ENCODE measurements at regions not wholly inside any gene's neighbourhood (a gene's known extent, or its start where the extent isn't known, plus 50 kb on each side); places are given as distances from the start of the nearest gene placed in this dataset.
"Not testable (repeated sequence)": the region's sequence is repeated elsewhere in the genome, so short reads cannot be mapped to it uniquely, and the experiment has no call there.

DNA sequence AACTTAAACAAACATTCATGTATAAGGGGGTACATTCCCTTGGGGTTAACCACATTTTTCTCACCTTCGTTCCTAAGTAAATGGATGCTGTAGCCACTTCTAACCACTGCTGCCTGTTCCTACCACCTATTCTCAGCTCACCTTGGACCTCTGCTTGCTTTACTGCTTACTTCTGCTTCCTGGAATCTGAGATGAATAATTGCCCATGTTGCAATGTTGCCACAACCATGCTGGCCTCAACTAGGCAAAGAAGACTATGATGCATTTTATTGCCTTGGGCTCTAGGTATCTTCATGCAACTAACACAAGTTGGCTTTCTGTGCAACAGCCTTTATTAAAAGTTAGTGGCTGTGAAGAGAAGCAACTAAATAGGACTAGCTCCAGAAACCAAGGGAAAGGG, 106.3 kb upstream of the TCF4 start:
- DNase-seq = no peak

DNA sequence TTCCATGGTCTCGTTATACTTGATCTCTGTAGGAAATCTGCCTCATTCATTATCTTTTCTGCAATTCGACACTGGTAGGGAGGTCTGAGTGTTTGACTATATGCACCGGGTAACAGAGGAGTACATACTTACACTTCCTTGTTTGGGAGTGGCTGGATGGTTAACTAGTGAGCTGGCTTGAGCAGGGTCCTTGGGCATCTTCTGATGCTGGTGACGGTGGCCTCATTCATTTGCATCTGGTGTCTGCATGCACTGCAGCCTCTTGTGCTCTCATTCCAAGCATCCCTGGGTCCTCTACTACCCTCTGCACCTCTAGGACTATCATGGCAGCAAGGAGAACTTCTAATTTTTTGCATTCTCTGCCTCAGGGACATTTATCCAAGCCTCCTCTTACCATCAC, 100.0 kb upstream of the TCF4 start:
- DNase-seq = no peak

DNA sequence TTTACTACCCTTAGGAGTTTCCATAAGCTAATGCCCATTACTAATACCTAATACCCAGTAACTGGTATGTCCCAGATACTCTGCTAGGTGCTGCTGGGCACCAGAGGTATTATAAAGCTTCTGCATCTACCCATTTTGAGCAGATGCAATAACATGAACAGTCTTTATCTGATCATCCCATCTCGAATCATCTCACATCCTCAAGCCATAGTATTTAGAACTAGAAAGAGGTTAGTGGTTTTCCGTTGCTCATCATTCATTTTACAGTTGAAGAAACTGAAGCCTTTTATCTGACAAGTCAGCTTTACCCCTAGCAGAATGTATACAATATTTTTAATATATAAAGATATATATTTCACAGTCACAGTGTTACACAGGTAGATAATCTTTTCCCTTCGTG, 99.1 kb upstream of the TCF4 start:
- no peak for DNase-seq

DNA sequence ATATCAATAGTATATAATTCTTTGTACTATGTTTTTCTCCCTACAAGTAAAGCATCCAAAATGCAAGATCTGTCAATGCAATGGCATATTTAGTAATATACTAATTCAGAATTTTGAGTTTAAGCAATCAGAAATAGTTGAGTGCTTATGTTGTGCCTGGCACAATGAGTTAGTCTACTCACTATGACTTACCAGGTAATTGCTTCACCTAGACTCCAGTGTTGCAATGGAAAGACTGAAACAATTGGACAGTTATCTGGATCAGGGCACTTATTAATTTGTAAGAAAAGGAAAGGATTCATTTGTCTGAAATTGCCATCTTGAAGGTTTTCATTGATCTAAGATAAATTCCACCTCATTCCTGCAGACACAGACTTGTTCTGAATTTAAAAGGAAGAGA, 97.6 kb upstream of the TCF4 start:
- no peak for DNase-seq

DNA sequence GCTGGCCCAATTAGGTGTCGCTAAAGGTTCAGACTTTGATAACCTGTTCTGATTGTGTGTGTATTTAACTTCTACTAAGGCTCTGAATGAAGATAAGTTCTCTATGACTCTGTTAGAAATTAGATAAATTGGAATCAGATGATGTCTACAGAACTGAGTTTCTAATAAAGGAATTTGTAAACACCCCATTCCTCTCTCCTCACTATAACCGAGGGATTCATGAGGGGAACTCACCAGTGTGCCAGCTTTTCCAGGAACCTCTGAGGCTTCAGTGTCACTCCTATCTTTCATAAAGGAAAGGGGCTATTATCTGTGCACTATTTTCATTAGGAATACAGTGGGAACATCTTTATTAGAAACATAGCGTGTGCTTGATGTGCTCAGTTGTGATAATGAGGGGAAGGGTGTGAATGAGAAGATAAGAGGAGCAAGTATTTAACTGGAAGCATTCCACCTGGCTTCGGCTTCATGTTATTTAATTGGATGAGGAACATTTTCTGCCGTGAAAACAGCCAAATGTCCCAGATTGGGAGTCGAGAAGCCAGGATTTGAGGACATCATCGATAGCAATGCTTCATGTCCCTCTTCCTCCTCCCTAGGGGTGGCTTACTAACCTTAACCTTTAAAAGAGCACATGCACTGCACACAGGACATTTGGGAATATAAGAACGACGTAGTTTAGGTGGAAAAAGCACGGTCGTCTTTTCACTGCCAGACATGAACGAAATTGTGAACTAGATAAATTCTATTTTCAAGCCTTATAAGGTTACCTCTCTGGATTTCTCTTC, 84.8 kb upstream of the TCF4 start:
- no peak for DNase-seq

DNA sequence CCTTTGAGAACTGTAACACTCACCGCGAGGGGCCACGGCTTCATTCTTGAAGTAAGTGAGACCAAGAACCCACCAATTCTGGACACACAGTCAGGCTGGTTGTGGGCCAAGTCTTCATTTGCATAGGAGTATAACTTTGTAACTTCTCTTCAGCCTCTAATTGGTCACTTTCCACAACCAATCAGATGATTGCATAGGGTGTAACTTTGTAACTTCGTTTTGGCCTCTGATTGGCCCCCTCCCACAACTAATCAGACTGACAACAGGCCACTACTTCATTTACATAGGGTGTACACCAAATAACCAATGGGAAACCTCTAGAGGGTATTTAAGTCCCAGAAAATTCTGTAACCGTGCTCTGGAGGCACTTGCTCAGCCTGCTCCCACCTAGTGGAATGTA, 77.5 kb upstream of the TCF4 start:
- DNase-seq = no peak

DNA sequence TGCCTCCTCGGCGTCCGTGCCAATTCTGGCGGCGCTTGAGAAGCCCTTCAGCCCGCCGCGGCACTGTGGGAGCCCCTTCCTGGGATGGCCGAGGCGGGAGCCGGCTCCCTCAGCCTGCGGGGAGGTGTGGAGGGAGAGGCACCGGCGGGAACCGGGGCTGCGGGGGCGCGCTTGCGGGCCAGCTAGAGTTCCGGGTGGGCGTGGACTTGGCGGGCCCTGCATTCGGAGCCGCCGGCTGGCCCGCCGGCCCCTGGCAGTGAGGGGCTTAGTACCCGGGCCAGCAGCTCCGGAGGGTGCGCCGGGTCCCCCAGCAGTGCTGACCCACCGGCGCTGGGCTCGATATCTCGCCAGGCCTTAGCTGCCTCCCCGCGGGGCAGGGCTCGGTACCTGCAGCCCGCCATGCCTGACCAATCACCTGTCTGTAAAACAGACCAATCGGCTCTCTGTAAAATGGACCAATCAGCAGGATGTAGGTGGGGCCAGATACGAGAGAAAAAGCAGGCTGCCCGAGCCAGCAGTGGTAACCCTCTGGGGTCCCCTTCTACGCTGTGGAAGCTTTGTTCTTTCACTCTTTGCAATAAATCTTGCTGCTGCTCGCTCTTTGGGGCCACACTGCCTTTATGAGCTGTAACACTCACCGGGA, 76.9 kb upstream of the TCF4 start:
- not testable (repeated sequence) for DNase-seq

DNA sequence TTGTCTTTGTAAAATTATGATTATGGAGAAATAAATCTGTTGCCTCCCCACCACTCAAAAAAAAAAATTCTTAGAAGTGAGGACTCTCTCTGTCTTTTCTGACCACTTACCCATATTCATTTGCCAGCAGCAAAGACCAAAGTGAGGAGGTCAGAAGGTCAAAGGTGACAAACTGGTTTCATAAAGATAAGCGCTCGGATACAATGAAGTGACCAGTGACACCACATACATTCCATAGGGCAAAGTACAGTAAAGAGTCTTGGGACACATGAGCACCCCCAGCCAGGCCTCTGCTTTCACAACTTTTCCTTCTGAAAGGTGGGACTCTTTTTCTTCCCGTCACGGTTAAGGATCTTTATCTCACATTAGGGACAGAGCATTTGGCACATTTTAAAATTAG, 75.9 kb upstream of the TCF4 start:
- DNase-seq = no peak

DNA sequence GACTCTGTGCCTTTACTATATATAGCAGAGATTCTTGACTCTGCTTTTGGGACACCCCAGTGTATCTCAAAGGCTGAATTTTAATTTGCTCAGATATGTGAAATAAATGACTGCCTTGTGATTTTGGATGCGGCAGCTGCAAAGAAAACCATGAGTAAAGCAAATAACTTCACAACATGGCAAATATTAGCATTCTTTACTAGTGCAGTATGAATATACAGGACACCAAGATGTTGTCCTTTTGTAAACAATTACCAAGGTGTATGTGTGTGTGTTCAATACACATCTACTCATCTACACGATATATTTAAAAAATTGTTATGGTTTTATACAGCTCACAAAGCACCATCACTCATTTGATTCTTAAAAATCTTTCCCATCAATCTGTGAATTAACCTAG, 70.6 kb upstream of the TCF4 start:
- no peak for DNase-seq

DNA sequence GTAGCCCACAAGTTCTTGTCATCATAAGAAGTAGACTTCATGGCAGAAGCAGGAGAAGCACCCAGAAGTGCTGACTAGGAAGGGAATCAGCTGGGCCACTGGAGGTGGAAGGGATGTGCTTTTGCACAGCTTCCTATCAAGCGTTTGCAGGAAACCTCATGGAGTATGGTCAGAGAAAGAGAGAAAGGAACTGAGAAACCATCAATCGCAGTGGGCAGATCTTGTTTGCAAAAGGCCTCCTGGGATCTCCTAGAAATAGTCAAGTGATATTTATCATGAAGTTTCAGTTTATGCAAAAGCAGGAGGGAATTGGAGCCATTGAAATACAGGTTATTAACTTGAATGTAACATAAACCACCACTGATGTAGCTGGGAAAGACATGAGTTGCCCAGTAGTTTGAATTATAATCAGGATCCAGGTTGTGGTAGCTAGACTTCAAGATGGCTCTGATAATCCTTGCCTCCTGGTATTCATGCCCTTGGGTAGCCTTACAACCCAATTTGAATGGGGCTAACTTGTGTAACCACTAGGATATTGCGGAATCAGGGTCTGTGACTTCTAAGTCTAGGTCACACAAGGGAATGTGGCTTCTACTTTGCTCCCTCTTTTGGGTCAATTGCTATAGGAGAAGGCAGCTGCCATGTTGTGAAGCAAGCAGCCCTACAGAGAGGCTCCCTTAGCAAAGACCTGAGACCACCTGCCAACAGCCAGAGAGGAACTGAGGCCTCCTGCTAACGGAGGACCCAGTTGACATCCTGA, 69.8 kb upstream of the TCF4 start:
- DNase-seq = no peak

DNA sequence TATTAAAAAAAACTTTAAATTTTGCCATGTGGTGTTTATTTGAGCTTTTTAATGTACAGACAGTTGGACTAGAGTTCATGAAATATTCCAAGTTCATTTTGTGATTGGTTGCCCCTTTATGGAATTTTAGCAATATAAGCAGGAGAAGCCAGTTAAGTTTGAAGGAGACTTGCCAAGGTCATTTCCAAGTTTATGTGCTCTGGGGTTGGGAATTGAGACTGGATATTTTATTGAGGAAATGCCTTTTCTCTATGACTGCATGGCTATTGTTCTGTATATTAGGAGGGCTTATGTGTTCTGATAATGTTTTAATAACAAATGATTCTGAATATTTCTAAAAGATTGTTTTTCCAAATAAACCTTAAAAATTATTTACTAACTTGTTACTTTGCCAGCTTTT, 67.0 kb upstream of the TCF4 start:
- DNase-seq = no peak

DNA sequence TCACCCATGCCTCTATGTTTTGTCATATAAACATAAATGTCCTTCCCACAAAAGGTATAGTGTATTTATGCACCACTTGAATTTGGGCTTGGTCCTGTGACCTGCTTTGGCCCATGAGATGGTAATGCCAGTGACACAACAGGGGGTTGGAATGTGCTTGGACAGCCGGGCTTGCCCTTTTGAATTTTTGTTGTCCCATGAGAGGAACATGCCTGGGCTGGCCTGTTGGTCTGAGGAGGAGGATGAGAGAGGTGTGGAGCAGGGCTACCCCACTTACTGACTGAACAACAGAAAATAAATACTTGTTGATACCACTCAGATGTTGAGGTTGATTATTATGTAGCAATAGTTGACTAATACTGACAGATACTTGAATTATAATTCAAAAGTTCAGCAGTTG, 63.2 kb upstream of the TCF4 start:
- no peak for DNase-seq

DNA sequence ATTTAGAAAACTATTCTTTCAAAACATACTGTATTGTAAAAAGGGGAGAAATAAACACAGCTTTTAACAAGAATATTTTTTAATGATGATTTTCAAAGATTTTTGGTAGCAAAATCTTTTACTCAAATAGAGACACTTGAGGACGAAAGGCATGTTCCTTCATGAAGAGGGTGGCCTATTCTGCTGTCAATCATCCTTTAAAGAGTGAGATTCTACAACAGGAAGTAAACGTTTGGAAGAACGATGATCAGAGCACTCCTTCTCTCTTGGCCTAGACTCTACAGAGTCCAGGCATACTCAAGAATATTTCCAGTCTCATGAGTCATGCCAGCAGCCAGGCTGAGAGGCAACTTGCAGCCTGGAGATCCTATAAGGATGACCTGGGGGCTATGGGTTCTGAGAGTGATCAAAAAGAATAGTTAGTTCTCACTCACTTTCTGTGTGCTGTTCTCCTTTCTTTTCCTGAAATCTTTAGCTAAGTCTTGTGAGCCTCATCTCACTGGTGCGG, 62.4 kb upstream of the TCF4 start:
- DNase-seq = no peak

DNA sequence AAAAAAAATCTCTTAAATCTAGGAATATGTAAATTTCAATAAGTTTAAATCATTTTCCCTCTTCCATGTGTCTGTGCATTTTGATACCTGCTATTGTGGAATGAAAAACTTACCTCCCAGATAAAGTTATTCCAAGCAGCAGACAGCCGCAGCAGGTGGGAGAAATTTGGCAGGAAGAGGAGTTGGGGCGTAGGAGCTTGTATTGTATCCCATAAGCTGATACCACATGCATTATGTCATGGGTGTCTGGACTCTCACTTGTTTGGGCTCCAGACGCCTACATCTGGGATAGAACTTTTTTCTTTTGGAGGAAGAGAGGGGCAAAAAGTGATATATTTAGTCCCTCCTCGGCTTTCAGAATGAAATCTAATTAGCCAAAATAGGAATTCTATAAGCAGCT, 59.3 kb upstream of the TCF4 start:
- DNase-seq = no peak

DNA sequence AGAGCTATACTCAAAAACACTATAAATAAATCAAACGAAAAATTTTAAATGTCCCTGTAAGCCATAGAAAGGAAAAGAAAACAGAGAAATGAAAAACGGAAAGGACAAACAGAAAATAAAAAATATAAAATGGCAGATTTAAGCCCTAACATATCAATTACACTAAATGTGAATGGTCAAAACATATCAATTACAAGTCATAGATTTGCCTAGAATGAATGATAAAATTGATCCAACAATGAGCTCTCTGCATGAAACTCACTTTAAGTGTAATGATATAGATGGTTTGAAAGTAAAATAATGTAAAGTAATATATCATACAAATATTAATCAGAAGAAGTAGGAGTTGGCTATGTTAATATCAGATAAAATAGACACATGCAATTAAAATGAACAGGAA, 54.2 kb upstream of the TCF4 start:
- no peak for DNase-seq

DNA sequence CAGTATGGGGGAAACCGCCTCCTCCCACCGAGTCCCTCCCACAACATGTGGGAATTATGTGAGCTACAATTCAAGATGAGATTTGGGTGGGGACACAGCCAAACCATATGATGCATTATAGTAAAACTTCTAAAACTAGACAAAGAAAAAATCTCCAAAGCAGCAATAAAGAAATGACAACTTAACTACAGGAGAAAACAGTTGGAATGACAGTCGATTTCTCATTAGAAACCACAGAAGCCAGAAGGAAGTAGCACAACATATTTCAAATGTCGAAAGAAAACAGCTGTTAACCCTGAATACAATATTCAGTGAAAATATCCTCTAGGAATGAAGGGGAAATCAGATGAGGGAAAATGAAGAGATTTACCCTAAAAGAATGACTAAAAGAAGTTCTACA, 53.5 kb upstream of the TCF4 start:
- DNase-seq = no peak

All from HCEC 1CT (cell line).